Psoas muscle (tissue), 7 donors: ENCODE measurements at regions not wholly inside any gene's neighbourhood (a gene's known extent, or its start where the extent isn't known, plus 50 kb on each side); places are given as distances from the start of the nearest gene placed in this dataset.

Experiments used
- ATAC-seq, 4 donors: fragments of 200-7000 bp; cut with Tn5 transposase; one replicate each; pipeline ENCODE4 v1.9.1; 2020; ENCODE audit warnings: moderate library complexity in 3 of 4, mild to moderate bottlenecking in 2 of 4
- DNase-seq, 2 donors: peaks; one replicate each; pipeline ENCODE4 v3.0.0-alpha.2; 2020
- H3K27ac ChIP-seq: fragments of 200-600 bp; one replicate; pipeline ENCODE4 v1.8.0; 2022
- H3K27me3 ChIP-seq, 3 donors: fragments of 200-600 bp in 1 of 3; one replicate each; pipeline versions ENCODE4 v1.6.1 to v1.8.0; 2013 to 2022; ENCODE audit warnings: low read length in 2 of 3, mild to moderate bottlenecking in 2 of 3, moderate library complexity in 1 of 3; ENCODE audit not compliant: insufficient read depth in 3 of 3
- H3K36me3 ChIP-seq, 2 donors: fragments of 200-600 bp in 1 of 2; one replicate each; pipeline versions ENCODE4 v1.6.1 to v1.8.0; 2013 to 2022; ENCODE audit warnings: low read depth in 1 of 2, mild to moderate bottlenecking in 1 of 2, moderate library complexity in 1 of 2; ENCODE audit not compliant: insufficient read depth in 1 of 2
- H3K4me1 ChIP-seq: fragments of 200-600 bp; one replicate; pipeline ENCODE4 v1.8.0; 2022
- H3K4me3 ChIP-seq: fragments of 200-600 bp; one replicate; pipeline ENCODE4 v1.8.0; 2022; ENCODE audit warnings: mild to moderate bottlenecking
- H3K9me3 ChIP-seq: fragments of 200-600 bp; one replicate; pipeline ENCODE4 v1.8.0; 2022
- WGBS, 3 donors: extraction: QIAGEN DNeasy Blood & Tissue Kit; methylation state at CpG; one replicate each; pipeline versions ENCODE4 v1.1.6 to v1.1.7; 2013; 5-methylcytosine and 5-hydroxymethylcytosine counted together
- intact Hi-C, 2 donors: fragments of 100-400 bp; cut with DNase I; formaldehyde crosslinking; loops; one replicate each; pipeline versions ENCODE4 v1.11.0 to v1.14.2; 2022
- TF ChIP-seq, protein P1 (sequence below): fragments of 200-600 bp; IDR thresholded peaks from one replicate; pipeline ENCODE4 v1.8.0; 2022; ENCODE audit warnings: antibody characterized with exemption
- donor health status: healthy with polysubstance abuse.
- donor health status: DM: no; HTN: no; CAD: no; lungs with moderate emphysema.
- donor health status: Bipolar disorder and iron deficiency.
- donor health status: healthy.
- donor health status: DM: yes; HTN: yes; CAD: no.
- donor health status: DM: no; HTN: no; CAD: no.
- donor health status: DM: yes; HTN: yes; CAD: no.

DNA sequence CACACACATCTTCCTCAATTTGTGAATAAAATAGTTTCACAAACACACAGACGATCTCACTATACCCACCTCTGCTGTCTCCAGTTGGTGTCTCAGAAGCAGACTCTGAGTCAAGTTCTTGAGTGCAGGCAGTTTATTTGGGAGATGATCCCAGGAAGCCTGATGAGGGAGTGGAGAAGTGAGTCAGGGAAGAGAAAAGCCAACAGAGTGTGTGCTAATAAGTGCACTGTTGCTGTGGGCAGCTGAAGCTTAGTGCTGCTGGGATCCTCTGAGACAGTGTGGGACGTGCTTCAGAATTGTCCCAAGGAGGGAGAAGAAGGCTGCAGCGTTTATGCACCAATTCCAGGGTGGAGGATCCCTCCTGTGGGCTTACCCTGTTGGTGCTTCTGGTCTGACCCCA, 423.2 kb upstream of the C16orf82 start:
- Histone ChIP-seq H3K9me3 (no peaks in the 10 kb centered on the region), H3K36me3 (no peaks in the 10 kb centered on the region), H3K27ac (no peak overlapping the region), H3K4me3 (no peak overlapping the region), H3K4me1 (no peaks in the 10 kb centered on the region), H3K27me3 (no peaks in the 10 kb centered on the region)
- DNase-seq: no peak
- TF ChIP-seq, protein P1, sequence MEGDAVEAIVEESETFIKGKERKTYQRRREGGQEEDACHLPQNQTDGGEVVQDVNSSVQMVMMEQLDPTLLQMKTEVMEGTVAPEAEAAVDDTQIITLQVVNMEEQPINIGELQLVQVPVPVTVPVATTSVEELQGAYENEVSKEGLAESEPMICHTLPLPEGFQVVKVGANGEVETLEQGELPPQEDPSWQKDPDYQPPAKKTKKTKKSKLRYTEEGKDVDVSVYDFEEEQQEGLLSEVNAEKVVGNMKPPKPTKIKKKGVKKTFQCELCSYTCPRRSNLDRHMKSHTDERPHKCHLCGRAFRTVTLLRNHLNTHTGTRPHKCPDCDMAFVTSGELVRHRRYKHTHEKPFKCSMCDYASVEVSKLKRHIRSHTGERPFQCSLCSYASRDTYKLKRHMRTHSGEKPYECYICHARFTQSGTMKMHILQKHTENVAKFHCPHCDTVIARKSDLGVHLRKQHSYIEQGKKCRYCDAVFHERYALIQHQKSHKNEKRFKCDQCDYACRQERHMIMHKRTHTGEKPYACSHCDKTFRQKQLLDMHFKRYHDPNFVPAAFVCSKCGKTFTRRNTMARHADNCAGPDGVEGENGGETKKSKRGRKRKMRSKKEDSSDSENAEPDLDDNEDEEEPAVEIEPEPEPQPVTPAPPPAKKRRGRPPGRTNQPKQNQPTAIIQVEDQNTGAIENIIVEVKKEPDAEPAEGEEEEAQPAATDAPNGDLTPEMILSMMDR: no peak
- intact Hi-C loops: no loop called here
- 54 to 63% (median 58%) methylated on average over 3 of the region's 3 CpGs for WGBS, 3 donors
- no peak for ATAC-seq

DNA sequence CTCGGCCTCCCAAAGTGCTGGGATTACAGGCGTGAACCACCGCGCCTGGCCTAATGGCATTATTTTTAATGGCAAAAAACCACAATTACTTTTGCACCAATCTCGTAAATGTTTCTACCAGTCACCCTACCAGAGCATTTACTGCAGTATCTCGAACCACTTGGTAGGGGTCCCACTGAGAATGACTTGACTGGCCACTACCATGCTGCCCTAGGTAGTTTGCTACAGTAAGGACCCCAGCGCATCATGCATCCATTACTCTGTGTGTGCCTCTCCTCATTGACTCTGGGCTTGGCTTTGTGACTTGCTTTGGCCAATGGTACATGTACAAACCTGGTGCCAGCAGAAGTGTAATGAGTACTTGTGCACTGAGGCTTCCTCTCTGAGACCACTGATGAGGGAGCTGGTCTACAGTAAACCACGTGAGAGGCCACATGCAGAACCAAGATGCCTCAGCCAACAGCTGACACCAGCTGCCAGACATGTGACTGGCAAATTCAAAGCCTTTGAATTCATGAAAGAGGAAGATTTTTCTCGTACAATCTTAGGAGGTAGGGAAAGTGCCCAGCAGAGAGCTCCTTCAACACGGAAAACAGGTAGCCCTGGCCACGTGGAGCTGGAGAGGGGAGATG, 421.7 kb upstream of the C16orf82 start:
- intact Hi-C loops: no loop called here
- H3K9me3 ChIP-seq: no peaks in the 10 kb centered on the region

DNA sequence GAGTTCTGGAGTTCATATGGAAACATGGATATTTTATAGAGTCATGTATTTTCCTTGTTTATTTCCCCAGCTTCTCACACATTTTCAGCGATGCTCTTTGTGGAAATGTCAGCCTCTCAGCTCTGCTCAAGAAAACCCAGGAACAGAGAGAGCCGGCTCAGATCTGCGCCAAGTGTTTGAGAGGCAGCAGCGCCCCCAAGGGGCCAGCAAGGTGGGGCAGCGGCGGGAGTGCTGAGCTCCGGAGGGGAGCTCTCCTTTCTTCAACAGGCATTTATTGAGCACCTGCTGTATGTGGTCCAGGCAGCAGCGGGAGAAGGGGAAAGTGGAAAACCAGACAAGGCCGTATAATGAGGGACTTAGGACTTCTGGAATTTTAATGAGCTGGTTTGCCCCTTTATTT, 421.1 kb upstream of the C16orf82 start:
- H3K36me3 ChIP-seq: no peaks in the 10 kb centered on the region
- H3K4me1 ChIP-seq: no peaks in the 10 kb centered on the region
- intact Hi-C loops: no loop called here
- no peak overlapping the region for H3K4me3 ChIP-seq
- TF ChIP-seq, protein P1: no peak
- H3K27me3 ChIP-seq: no peaks in the 10 kb centered on the region
- no peaks in the 10 kb centered on the region for H3K9me3 ChIP-seq
- 21 to 30% (median 27%) methylated on average over 9 of the region's 9 CpGs for WGBS, 3 donors
- DNase-seq: no peak
- no peak for ATAC-seq
- no peak overlapping the region for H3K27ac ChIP-seq

More for the DNA sequence above, 421.7 kb upstream of the C16orf82 start:
- H3K36me3 ChIP-seq: no peaks in the 10 kb centered on the region
- no peak overlapping the region for H3K27ac ChIP-seq
- WGBS, 3 donors: 67 to 73% (median 68%) methylated on average over 11 of the region's 11 CpGs
- no peaks in the 10 kb centered on the region for H3K27me3 ChIP-seq
- ATAC-seq (no peak), DNase-seq (no peak)
- TF ChIP-seq, protein P1: no peak
- no peaks in the 10 kb centered on the region for H3K4me1 ChIP-seq
- no peak overlapping the region for H3K4me3 ChIP-seq

DNA sequence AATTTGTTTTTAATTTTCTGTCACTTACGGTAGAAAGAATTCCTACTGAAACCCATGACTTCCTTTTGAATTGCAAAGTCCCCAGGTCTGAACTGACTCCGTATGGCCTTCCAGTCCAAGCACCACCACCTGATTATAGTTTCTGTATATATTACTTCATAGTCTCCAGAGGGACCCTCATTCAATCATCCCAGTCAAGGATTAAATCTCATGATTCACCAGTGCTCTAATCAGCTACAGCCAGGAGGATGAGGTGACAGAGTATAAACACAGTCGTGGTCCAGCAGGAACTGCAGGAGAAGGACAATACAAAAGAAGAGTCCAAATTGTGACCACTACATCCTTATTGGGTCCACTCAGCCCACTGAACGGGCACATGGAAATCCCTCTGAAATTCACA, 418.9 kb upstream of the C16orf82 start:
- 76 to 77% (median 76%) methylated on average over 4 of the region's 4 CpGs for WGBS, 3 donors

More for the DNA sequence above, 418.9 kb upstream of the C16orf82 start:
- ATAC-seq (no peak), DNase-seq (no peak)
- Histone ChIP-seq H3K36me3 (no peaks in the 10 kb centered on the region), H3K27me3 (no peaks in the 10 kb centered on the region), H3K4me3 (no peak overlapping the region), H3K4me1 (no peaks in the 10 kb centered on the region), H3K27ac (no peak overlapping the region), H3K9me3 (no peaks in the 10 kb centered on the region)
- TF ChIP-seq, protein P1: no peak
- intact Hi-C loops: no loop called here
